IPS-15b (cell line): ENCODE measurements at regions not wholly inside any gene's neighbourhood (a gene's known extent, or its start where the extent isn't known, plus 50 kb on each side); places are given as distances from the start of the nearest gene placed in this dataset.
"Not testable (repeated sequence)": the region's sequence is repeated elsewhere in the genome, so short reads cannot be mapped to it uniquely, and the experiment has no call there.

Source experiments
- H3K27me3 ChIP-seq: one replicate; pipeline ENCODE4 v1.6.1; 2013; ENCODE audit warnings: low read length; ENCODE audit not compliant: control insufficient read depth, insufficient read depth
- H3K36me3 ChIP-seq: one replicate; pipeline ENCODE4 v1.6.1; 2013; ENCODE audit warnings: low read length; ENCODE audit not compliant: control insufficient read depth, insufficient read depth
- H3K4me1 ChIP-seq: one replicate; pipeline ENCODE4 v1.6.1; 2013; ENCODE audit warnings: mild to moderate bottlenecking, low read length; ENCODE audit not compliant: control insufficient read depth, insufficient read depth
- H3K4me3 ChIP-seq: one replicate; pipeline ENCODE4 v1.5.1; 2013; ENCODE audit warnings: low read depth, low read length
- H3K9ac ChIP-seq: one replicate; pipeline ENCODE4 v1.6.1; 2013; ENCODE audit warnings: low read depth, mild to moderate bottlenecking, low read length
- H3K9me3 ChIP-seq: one replicate; pipeline ENCODE4 v1.6.1; 2013; ENCODE audit warnings: mild to moderate bottlenecking, low read length; ENCODE audit not compliant: control insufficient read depth, insufficient read depth

DNA sequence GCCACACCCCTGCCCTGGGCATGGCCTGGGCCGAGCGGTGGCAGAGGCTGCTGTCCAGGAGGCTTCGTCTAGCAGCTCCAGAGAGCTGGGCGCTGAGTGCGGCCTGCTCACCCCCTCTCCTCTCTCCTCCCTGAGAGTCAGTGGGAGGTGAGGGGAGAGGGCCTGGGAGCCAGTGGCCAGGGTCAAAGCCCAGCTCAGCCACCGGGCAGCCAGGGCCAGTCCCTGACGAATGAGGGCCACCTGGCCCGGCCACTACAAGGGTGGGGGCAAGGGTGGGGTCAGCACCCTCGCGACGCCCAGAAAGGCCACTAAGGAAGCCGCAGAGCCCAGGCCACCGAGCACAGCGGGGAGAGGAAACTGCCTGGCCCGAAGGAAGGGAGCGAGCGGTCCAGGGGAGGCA, 131.7 kb downstream of the FAM53A start:
- H3K27me3 ChIP-seq: no peaks in the 10 kb centered on the region
- H3K36me3 ChIP-seq: no peaks in the 10 kb centered on the region
- no peaks in the 10 kb centered on the region for H3K4me1 ChIP-seq
- no peaks in the 10 kb centered on the region for H3K9me3 ChIP-seq
- H3K4me3 ChIP-seq: no peak overlapping the region
- H3K9ac ChIP-seq: no peak overlapping the region

DNA sequence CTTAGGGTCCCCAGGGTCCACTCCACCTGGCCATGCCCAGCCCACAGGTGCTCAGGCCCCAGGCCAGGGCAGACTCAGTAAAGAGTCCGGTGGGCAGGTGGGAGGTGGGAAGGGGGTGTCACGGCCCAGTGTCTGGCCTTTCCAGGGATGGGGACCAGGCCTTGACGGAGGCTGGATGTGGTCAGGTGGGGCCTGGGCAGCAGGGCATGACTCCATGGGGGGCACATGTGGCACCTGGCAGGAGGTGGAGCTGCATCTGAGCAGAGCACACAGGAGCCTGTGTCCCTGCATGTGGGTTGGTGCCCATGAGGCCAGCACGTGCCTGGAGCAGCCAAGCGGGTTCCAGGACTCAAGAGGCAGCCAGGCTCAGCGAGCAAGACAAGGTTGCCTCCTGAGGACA, 132.9 kb downstream of the FAM53A start:
- H3K36me3 ChIP-seq: no peaks in the 10 kb centered on the region
- no peak overlapping the region for H3K9ac ChIP-seq
- no peak overlapping the region for H3K4me3 ChIP-seq
- H3K27me3 ChIP-seq: no peaks in the 10 kb centered on the region
- H3K9me3 ChIP-seq: no peaks in the 10 kb centered on the region
- H3K4me1 ChIP-seq: no peaks in the 10 kb centered on the region

DNA sequence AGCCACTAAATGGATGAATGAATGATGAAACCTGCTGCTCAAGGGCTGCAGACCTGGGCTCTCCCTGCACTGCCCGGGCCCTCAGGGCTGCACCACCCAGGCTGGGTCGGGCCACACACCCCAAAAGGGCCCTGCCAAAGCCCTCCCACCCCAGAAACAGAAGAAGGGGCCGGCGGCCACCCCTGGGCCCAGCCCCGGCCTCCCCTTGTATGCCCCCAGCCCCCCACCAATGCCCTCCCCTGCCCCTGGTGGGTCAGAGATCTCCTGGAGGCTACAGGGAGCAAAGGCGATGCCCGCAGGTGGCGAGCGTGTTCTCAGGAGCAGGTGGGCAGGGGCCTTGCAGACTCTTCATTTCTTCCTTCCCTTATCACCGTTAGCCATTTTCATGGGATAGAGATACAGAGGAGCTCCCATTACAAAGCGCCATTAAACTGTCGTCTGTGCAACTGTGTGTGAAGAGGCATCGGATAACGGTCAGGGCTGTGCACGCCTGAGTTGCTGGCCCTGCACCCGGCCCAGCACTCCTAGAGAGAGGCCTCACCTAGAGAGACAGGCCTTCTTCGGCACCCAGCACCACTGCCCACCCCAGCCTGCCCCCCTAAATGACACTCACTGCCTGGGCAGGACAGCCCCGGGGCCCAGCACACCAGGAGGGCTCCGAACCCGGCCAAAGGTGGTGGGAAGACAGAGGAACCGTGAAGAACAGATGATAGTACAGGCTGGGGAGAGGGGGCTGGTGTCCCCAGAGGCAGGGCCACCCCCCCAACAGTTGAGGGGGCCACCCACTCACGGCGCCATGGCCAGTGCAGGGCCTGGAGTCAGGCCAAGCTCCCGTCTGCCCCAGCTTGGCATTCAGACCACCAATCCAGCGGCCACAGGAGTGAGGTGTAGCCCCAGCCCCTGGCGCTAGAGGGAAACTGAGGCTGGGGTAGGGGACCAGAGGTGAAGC, 133.7 kb downstream of the FAM53A start:
- H3K27me3 ChIP-seq: no peaks in the 10 kb centered on the region
- no peaks in the 10 kb centered on the region for H3K4me1 ChIP-seq
- no peak overlapping the region for H3K9ac ChIP-seq
- no peaks in the 10 kb centered on the region for H3K36me3 ChIP-seq
- H3K4me3 ChIP-seq: no peak overlapping the region
- no peaks in the 10 kb centered on the region for H3K9me3 ChIP-seq

DNA sequence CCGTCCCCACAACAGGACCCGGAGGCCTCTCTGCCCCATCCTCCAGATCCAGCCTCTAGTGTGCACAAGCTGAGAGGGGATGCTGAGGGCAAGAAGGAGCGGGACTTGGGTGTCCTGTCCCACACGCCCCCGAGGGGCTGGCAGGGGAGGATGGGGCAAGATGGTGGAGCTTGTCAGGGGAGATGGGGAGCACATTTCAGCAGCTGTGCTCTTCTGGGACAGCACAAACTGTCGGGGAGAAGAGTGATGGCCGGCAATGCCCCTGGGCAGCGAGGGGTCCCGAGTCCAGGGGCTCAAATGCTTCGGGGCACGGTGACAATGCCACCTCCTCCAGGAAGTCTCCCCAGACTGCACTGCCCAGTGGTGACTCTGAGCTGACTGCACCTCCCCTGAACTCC, 134.5 kb downstream of the FAM53A start:
- Histone ChIP-seq H3K27me3 (no peaks in the 10 kb centered on the region), H3K4me3 (no peak overlapping the region), H3K9ac (no peak overlapping the region), H3K36me3 (no peaks in the 10 kb centered on the region), H3K4me1 (no peaks in the 10 kb centered on the region), H3K9me3 (no peaks in the 10 kb centered on the region)

DNA sequence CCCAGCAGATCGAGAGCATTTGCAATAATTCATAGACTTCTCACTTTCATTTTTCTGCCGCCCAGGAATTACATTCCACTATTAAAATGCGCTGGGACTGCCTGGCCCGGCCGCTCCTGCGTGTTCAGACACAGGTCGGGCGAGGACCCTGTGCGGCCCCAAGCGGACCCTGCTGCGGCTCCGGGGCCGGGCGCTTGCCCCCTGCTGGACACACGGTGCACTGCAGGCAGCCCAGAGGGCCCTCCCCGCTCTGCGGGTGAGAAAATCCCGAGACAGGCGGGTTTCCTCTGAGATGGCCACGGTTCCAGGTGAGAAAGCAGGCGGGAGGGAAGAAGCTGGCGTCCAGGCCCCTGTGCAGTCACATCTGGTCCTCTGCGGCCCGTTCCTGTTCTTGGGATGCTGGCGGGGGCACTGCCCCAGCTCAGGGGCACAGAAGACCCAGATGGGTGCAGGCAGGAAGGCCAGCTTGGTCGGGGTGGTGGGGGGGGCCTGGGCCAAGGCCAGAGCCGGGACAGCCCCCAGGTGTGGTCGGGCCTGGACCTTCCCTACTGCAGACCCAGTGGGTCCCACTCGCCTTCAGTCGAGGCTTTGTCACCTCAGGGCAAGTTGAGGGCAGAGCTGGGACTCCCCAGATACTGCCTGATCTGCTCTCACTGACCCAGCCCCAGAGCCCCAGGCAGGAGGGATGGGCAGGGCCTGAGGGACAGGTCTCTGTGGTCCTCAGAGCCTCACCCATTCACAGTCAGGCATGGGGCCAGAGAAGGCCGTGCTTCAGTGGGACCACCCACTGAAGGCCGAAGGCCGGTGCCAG, 135.1 kb downstream of the FAM53A start:
- not testable (repeated sequence) for H3K4me3 ChIP-seq, H3K9ac ChIP-seq, H3K27me3 ChIP-seq, H3K9me3 ChIP-seq, H3K4me1 ChIP-seq, H3K36me3 ChIP-seq

DNA sequence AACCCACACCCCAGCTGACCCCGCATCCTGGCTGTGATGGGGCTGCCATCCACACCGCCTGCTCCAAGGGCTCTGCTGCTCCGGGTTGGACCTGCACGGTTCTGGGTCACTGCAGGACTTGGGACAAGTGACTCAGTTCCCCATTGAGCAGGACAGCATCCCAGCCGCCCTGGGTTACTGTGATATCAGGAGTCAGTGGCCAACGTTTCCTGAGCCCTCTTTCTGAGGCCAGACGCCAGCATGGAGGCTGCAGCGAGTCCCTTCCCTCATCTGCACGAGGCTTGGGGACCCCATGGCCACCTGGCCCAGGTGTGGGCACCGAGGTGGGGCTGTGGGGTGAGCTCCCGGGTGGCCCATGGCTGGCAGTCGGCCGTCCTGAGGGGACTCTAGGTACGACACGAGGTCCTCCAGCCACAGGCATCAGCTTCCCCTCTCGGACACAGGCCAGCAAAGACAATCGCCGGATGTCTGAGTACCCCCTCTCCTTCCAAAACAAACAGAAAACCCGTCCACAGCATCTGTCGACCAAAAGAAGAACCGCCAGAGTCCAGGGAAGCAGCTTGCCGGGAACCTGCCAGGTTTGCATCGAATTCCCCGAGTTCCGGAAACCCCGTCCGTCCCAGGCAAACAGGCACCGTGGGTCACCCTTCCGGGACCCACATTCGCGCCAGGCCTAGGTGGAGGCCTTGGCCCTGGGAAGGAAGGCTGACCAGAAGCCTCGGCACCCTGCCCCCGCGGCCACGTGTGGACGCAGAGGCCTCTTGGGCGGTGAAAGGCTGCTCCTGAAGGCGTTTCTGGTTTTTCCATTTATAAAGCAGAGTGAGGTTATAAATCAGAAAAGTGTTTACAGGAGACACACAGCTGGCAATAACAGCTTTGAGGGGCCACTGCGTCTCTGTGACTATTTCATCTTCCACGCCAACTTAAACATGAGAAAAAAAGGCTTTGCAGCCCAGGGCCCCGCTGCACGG, 136.0 kb downstream of the FAM53A start:
- Histone ChIP-seq H3K9ac (no peak overlapping the region), H3K4me1 (no peaks in the 10 kb centered on the region), H3K36me3 (no peaks in the 10 kb centered on the region), H3K4me3 (no peak overlapping the region), H3K27me3 (no peaks in the 10 kb centered on the region), H3K9me3 (no peaks in the 10 kb centered on the region)

DNA sequence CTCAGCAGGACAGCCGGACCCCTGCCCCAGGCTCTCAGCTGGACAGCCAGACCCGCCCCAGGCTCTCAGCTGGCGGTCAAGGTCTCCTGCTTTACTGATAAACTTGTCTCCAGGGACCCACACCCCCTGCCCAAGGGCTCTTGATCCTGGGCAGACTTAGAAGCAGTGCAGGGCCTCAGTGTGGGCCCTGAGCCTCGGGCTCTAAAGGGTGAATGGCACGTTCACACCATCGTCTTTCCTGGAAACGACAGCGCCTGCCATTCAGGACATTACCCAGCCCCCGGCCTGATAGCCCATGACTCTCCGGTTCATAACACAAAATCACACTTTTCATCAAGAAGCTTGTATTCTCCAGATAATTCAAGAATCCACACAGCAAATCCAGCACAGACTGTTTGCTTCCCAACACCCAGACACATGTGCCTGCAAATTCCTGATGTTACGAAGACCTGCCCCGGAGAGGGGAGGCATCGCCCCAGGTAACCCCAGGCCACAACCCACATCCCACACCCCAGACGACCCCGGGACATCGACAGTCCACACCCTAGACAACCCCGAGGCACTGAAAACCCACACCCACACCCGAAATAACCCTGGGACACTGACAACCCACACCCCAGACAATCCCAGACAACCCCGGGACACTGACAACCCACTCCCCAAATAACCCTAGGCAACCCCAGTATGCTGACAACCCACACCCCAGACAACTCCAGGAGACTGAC, 136.8 kb downstream of the FAM53A start:
- no peak overlapping the region for H3K9ac ChIP-seq
- H3K4me3 ChIP-seq: no peak overlapping the region
- no peaks in the 10 kb centered on the region for H3K9me3 ChIP-seq
- no peaks in the 10 kb centered on the region for H3K36me3 ChIP-seq
- H3K27me3 ChIP-seq: no peaks in the 10 kb centered on the region
- no peaks in the 10 kb centered on the region for H3K4me1 ChIP-seq

DNA sequence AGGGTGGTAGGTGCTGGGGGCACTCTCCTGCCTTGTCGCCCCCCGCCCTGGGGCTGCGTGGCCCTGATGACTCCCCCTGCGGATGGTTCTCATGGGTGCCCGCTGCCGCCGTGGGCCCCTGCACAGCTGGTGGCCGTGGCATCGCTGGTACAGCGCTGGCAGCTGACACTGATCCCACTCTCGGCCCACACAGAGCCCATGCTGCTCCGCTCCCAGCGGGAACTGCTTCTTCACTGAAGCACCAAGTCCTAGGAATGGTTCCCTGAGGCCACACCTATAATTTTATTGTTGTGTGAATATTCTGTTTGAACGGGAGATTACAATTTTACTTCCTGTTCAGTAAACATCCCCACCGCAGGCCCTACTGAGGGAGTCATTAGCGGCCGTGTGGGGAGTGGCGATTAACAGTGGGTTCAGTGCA, 138.6 kb upstream of the NKX1-1 start:
- no peaks in the 10 kb centered on the region for H3K36me3 ChIP-seq
- no peak overlapping the region for H3K4me3 ChIP-seq
- H3K9me3 ChIP-seq: no peaks in the 10 kb centered on the region
- H3K27me3 ChIP-seq: no peaks in the 10 kb centered on the region
- no peaks in the 10 kb centered on the region for H3K4me1 ChIP-seq
- no peak overlapping the region for H3K9ac ChIP-seq

DNA sequence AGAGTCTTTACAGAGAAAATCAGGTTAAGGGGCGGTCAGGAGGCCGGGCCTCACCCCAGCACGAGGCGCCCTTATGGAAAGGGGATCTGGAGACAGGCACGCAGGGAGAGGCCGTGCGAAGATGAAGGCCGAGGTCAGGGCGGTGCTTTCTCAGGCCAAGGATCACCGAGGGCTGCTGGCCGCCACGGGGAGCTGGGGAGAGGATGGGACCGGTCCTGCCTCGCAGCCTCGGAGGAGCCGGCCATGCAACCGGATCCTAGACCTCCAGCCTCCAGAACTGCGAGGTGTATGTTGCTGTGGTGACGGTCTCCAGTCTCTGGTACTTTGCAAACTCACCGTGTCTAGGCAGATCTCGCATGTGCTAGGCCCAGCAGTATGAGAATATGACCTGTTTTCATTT, 138.2 kb upstream of the NKX1-1 start:
- not testable (repeated sequence) for H3K4me1 ChIP-seq, H3K9me3 ChIP-seq, H3K27me3 ChIP-seq, H3K36me3 ChIP-seq, H3K9ac ChIP-seq, H3K4me3 ChIP-seq

DNA sequence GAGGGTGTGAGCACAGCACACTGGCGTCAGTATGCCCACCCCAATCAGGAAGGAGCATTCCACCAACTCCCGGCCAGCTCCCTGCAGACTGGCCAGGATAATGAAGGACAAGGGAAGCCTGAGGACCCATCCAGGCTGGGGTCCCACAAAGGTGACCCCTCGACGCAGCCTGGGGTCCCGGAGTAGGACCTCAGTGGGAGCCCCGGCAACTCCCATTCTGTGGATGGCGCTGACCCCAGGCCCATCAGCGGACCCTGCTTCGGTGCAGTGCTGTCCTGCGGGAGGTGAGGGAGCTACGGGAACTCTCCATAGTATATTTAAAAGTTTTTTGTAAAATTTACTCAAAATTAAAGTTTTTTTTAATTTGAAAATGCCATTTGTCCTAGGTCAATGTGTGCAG, 137.7 kb upstream of the NKX1-1 start:
- no peaks in the 10 kb centered on the region for H3K27me3 ChIP-seq
- no peaks in the 10 kb centered on the region for H3K9me3 ChIP-seq
- H3K9ac ChIP-seq: no peak overlapping the region
- no peaks in the 10 kb centered on the region for H3K36me3 ChIP-seq
- no peaks in the 10 kb centered on the region for H3K4me1 ChIP-seq
- H3K4me3 ChIP-seq: no peak overlapping the region

DNA sequence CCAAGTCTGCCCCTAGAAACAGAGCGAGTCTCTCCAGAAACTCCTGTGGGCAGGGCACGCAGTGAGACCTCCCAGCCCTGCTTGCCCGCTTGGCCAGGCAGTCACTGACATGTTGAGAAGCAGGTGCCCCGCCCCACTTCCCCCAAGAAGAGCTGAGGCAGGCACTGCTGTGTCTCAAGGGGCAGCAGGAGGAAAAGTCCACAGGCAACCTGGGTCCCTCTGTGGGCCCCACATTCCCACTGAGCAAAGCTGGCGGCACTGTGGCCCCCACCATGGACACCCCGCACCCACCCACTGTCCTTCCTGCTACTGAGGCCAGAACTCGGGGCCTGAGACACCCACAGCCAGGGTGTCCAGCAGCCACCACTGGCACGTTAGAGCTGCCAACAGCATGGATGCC, 137.3 kb upstream of the NKX1-1 start:
- H3K9ac ChIP-seq: no peak overlapping the region
- no peaks in the 10 kb centered on the region for H3K4me1 ChIP-seq
- H3K36me3 ChIP-seq: no peaks in the 10 kb centered on the region
- H3K4me3 ChIP-seq: no peak overlapping the region
- no peaks in the 10 kb centered on the region for H3K9me3 ChIP-seq
- no peaks in the 10 kb centered on the region for H3K27me3 ChIP-seq
